Fibroblast of skin of abdomen (primary cell): ENCODE measurements at regions not wholly inside any gene's neighbourhood (a gene's known extent, or its start where the extent isn't known, plus 50 kb on each side); places are given as distances from the start of the nearest gene placed in this dataset.

ENCODE experiments used
- DNase-seq: peaks from one replicate; pipeline ENCODE4 v3.0.0-alpha.2; 2013

- no peak for DNase-seq
Measured at GRCh38 chr20:6886065-6886729, 118.7 kb downstream of the BMP2 start.

DNA sequence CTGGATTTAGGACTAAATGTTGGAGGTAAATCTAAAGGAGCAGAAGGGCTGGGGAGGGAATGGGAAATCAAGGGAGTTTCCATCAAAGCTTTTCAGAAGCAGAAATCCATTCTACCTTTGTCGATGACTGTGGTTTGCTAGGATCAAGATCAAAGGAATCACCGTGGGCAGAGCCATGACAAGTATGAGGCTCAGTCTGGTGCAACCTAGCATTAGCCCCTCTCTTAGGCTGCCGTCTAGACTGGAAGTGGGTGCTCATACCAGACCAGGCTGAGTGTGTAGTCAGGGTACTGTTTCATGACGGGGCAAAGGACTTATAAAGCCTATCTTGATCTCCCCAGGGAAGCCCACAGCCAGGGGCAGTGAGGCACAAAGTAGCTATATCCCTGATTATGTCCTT lies 120.5 kb downstream of the BMP2 start:
- no peak for DNase-seq

DNA sequence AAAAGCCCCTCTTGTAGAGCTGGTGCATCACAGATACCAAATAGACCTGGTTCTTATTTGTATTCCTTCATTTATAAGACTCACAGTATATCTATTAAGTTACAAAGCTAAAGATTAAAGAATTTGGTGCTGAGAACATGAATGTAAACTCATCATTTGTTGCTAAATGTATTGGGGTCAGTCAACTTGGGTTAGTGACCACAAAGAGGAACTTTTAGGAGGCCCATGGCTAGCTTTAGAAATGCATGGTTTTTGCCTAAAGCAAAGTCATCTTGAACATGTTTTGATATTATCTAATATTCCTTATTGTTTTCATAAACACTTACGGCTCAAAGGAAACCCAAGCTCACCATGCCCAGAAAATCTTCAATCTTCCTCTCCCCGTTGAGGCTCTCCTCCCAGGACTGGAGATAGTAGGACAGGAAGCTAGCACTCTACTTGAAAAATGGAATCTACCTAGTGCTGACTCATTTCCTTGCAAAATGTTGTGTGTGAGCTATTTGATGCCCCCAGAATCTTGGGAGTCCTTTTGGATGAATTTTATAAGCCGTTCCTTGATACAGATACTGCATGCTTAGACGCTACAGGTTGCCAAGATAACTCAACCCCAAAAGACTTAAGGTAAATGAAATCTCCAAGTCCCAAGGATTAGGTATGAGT lies 121.4 kb downstream of the BMP2 start:
- no peak for DNase-seq

DNA sequence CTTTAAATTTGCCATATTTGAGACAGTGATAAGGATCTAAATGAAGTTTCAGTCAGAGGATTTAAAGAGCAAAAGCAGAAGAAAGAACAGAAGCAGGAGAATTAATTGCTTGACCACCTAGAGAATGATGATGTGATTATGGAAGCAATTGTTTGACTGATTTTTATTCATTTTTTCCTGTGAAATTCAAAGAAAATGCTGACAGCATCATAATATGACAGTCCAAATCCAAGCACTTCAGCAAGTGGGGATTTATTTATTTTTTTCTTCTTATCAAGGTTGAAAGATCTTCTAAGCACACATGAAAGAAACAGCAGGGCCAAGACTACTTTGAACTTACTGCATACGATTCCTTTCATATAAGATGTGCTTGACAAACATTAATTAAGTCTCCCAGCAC lies 125.2 kb downstream of the BMP2 start:
- DNase-seq, result no peak

DNA sequence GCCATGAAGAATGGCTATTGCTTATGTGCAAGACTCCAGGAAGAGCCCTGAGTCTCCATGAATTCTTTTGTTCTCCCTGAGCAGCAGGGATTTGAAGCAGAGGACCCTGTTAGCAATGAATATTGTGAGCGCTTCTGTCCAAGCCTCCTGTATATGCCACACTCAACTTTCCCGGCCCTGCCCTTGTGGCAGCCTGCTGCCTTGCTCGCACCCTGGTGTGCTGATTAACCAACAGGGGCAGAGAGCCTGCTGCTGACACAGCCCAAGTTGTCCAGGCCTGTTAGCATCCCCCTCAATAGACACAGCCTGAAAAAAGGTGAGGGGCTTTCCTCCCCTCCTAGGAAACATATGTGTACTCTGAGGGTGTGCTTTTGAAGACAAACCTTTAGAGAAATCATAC lies 131.4 kb downstream of the BMP2 start:
- DNase-seq, result no peak

- no peak for DNase-seq
Measured at GRCh38 chr20:6906871-6907270, 139.4 kb downstream of the BMP2 start.

- DNase-seq, result no peak
Measured at GRCh38 chr20:6908673-6909072, 141.2 kb downstream of the BMP2 start.

- no peak for DNase-seq
Measured at GRCh38 chr20:6909608-6910007, 142.1 kb downstream of the BMP2 start.

GRCh38 chr20:6914986-6915385 lies 147.5 kb downstream of the BMP2 start:
- DNase-seq, result no peak

GRCh38 chr20:6916938-6917337 lies 149.5 kb downstream of the BMP2 start:
- no peak for DNase-seq

DNA sequence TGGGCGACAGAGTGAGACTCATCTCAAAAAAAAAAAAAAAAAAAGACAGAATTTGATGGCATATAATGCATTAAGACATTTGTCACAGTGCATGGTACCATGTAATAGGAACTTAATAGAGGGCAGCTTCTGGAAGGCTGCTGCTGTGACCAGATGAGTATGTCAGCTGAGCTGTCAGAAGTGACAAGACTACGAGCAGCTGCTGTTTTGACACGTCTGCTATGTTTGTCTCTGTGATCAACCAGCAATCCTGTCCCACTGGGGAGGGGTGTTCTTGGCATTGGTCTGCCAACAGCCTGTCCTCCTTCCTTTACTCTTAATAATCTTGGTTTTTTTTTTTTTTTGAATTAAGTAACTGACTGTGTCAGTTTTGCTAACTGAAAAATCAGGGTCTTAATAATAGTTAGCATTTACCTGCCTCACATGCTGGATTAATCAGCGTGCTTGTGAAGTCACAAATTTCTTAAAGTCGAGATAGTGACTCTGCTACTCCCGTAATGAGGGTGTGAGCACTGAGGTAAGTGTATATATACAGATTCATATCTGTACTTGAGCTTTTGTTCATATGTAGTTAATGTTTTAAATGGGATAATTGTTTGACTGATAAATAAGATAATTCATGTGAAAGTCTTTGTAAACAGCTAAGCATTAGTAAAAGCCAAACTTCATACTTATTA lies 152.4 kb downstream of the BMP2 start:
- DNase-seq, result no peak

DNA sequence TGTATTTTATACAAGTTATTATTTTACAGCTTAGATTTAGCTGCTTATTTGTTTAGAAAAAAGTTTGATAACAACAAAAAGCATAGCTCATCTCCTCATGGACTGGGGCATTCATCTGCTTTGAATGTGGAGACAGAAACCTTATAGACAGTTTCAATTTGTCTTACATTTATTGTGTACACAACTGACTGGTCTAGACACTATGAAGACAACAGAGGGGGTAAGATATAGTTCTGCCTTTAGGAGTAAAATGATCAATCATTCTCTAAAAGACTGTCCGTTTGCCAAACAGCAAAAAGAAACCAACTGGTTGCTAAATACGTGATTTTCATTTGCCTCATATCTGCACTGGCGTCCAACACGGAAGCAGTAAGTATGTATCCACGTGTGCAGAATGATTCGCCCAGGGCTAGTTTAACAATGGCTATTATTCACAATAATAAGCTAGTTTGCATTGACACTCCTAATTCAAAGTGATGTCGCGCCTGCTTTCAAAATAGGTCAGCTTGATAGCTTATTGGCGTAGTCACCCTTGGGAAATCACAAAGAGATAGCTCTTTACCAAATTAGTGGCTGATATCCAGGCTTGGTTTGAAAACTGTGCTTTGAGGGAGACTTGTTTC lies 153.6 kb downstream of the BMP2 start:
- DNase-seq, result no peak

- no peak for DNase-seq
Measured at GRCh38 chr20:6921717-6922386, 154.4 kb downstream of the BMP2 start.

DNA sequence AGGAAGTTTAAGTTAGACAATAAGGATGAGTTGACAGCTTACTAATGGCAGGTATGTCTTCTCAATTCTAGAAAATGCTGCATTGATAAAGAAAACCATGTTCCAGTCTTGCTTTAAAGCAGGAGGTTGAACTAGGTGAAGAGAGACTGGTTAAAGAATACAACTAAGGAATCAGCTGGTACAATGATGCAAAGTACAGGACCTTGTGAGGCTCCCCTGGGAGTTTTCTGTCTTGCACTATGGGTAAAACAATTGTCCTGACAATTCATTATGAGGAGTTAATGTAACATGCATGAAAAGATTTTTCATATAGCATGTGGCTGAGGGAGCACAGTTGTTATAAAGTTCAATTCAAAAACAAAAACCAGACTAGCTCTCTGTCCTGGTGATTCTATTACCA lies 157.2 kb downstream of the BMP2 start:
- no peak for DNase-seq

DNA sequence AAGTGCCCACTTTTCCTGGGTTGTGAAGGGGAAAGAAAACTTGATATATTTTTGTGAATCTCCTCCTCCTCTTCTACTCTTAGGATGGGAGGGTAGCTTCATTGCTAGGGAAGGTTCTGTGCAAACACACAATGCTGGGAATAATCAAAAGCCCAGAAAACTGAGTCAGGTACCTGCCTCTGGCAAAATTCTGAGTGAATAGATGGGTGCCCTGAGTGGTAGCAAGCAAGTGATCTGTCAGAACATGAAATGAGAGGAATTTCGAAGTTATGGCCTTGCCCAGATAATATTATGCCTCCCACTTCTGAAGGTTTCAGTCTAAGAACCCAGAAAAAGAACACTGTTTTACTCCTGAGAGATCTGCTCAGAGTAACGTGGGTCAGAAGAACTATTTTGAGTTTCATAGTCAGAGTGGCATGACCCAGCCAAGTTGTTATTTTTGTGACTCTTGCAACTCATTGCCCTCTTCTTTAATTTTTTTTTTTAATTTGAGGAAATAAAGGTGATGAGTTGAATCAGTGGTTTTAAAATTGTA lies 158.3 kb downstream of the BMP2 start:
- DNase-seq, result no peak

- peak; percentile 4 for DNase-seq
Measured at GRCh38 chr20:6940048-6940447, 172.6 kb downstream of the BMP2 start.

- no peak for DNase-seq
Measured at GRCh38 chr20:6940876-6941275, 173.4 kb downstream of the BMP2 start.

DNA sequence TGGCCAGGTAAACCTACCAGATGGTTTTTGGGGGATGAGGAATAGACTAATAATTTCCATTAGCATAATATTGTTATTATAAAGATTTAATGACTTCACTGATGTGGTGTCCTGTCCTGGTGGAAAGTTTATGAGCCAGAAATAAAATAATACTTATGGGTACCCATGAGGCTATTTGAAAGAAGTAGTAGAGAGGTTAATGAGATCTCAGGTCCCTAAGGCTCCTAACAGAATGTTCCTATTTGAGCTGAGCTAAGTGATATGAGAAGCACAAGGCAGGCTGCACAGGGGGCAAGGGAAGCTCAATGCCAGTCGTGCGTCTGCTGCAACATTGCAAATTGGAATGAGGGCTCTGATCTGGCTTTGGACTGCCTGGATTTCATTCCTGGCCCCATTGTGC lies 174.1 kb downstream of the BMP2 start:
- DNase-seq, result no peak

DNA sequence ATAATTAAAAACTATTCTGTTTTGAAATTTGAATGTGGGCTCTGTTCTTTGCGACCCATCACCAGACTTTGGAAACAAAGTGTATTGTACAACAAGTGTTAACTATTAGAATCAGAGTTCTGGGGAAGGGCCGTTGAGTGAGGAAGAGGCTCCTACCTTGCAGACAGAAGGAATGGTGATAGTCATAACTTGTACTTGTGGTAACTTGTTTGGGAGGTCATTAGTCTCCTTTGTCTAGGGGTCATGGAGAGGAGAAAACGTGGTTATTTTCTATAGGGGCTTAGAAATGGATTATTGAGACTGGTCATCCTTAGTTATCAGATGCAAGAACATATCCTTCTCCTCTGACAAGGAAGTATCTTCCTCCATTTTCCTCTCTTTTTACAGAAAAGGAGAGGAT lies 174.8 kb downstream of the BMP2 start:
- no peak for DNase-seq

GRCh38 chr20:6944292-6944691 lies 176.8 kb downstream of the BMP2 start:
- DNase-seq, result no peak

GRCh38 chr20:6953611-6954010 lies 186.1 kb downstream of the BMP2 start:
- DNase-seq, result no peak

- no peak for DNase-seq
Measured at GRCh38 chr20:6954219-6954618, 186.7 kb downstream of the BMP2 start.

- DNase-seq, result no peak
Measured at GRCh38 chr20:6956056-6956455, 188.6 kb downstream of the BMP2 start.
